ENCODE measurements at regions not wholly inside any gene's neighbourhood (a gene's known extent, or its start where the extent isn't known, plus 50 kb on each side); places are given as distances from the start of the nearest gene placed in this dataset.

- Histone ChIP-seq H3K9me3 (ENCODE audit: control insufficient read depth, low read length) (no peaks in the 10 kb centered on the region), H3K4me3 (ENCODE audit: low read length) (no peak overlapping the region), H3K4me1 (ENCODE audit: control insufficient read depth, insufficient read depth, low read length) (peaks cover 3% of the 10 kb centered on the region), H3K9ac (ENCODE audit: extremely low read depth, low read length, poor library complexity, severe bottlenecking) (no peak overlapping the region), H3K27me3 (ENCODE audit: control insufficient read depth, insufficient read depth, low read length, poor library complexity, severe bottlenecking) (no peaks in the 10 kb centered on the region), H3K27ac (ENCODE audit: low read depth, low read length) (no peak overlapping the region), H3K36me3 (ENCODE audit: control insufficient read depth, insufficient read depth, low read length) (no peaks in the 10 kb centered on the region)
- 87 to 100% methylated on average over 1 of the region's 1 CpG for WGBS, 2 experiments (ENCODE audit: insufficient coverage in 1 of 2, insufficient read length in 1 of 2)
- H3K36me3 Mint-ChIP-seq (ENCODE audit: low read depth): no peaks in the 10 kb centered on the region
- no peak for DNase-seq
- no peak overlapping the region for H3K4me3 Mint-ChIP-seq
- no peak overlapping the region for H3K27ac Mint-ChIP-seq
- peaks cover 13% of the 10 kb centered on the region for H3K4me1 Mint-ChIP-seq
- no peak for TF ChIP-seq CTCF (conservative IDR thresholded peaks at IDR 0.05)
- no peaks in the 10 kb centered on the region for H3K9me3 Mint-ChIP-seq
- no peaks in the 10 kb centered on the region for H3K27me3 Mint-ChIP-seq (ENCODE audit: insufficient read depth)
These were observed 201.2 kb upstream of the CDKN2B start for GRCh38 chr9:22210262-22210661.

GRCh38 chr9:22210936-22211335 lies 201.8 kb upstream of the CDKN2B start:
- Mint-ChIP-seq H3K27ac (no peak overlapping the region), H3K9me3 (no peaks in the 10 kb centered on the region), H3K27me3 (ENCODE audit: insufficient read depth) (no peaks in the 10 kb centered on the region), H3K4me3 (no peak overlapping the region), H3K4me1 (peaks cover 13% of the 10 kb centered on the region), H3K36me3 (ENCODE audit: low read depth) (no peaks in the 10 kb centered on the region)
- H3K4me1 ChIP-seq (ENCODE audit: control insufficient read depth, insufficient read depth, low read length): peaks cover 3% of the 10 kb centered on the region
- no peak overlapping the region for H3K4me3 ChIP-seq (ENCODE audit: low read length)
- H3K27ac ChIP-seq (ENCODE audit: low read depth, low read length): no peak overlapping the region
- H3K27me3 ChIP-seq (ENCODE audit: control insufficient read depth, insufficient read depth, low read length, poor library complexity, severe bottlenecking): no peaks in the 10 kb centered on the region
- no peaks in the 10 kb centered on the region for H3K36me3 ChIP-seq (ENCODE audit: control insufficient read depth, insufficient read depth, low read length)
- no peak for TF ChIP-seq CTCF (conservative IDR thresholded peaks at IDR 0.05)
- no peak for DNase-seq
- WGBS, 2 experiments (ENCODE audit: insufficient coverage in 1 of 2, insufficient read length in 1 of 2): 92 to 94% methylated on average over 2 of the region's 2 CpGs
- no peak overlapping the region for H3K9ac ChIP-seq (ENCODE audit: extremely low read depth, low read length, poor library complexity, severe bottlenecking)
- H3K9me3 ChIP-seq (ENCODE audit: control insufficient read depth, low read length): no peaks in the 10 kb centered on the region

GRCh38 chr9:22211588-22212360 lies 202.7 kb upstream of the CDKN2B start:
- Histone ChIP-seq H3K4me3 (ENCODE audit: low read length) (no peak overlapping the region), H3K27ac (ENCODE audit: low read depth, low read length) (no peak overlapping the region), H3K9me3 (ENCODE audit: control insufficient read depth, low read length) (no peaks in the 10 kb centered on the region), H3K4me1 (ENCODE audit: control insufficient read depth, insufficient read depth, low read length) (peaks cover under 1% of the 10 kb centered on the region), H3K9ac (ENCODE audit: extremely low read depth, low read length, poor library complexity, severe bottlenecking) (no peak overlapping the region), H3K27me3 (ENCODE audit: control insufficient read depth, insufficient read depth, low read length, poor library complexity, severe bottlenecking) (no peaks in the 10 kb centered on the region), H3K36me3 (ENCODE audit: control insufficient read depth, insufficient read depth, low read length) (no peaks in the 10 kb centered on the region)
- 97 to 100% methylated on average over 2 to 4 of the region's 4 CpGs for WGBS, 2 experiments (ENCODE audit: insufficient coverage in 1 of 2, insufficient read length in 1 of 2)
- H3K9me3 Mint-ChIP-seq: no peaks in the 10 kb centered on the region
- no peaks in the 10 kb centered on the region for H3K36me3 Mint-ChIP-seq (ENCODE audit: low read depth)
- peaks cover 17% of the 10 kb centered on the region for H3K4me1 Mint-ChIP-seq
- no peak for TF ChIP-seq CTCF (conservative IDR thresholded peaks at IDR 0.05)
- H3K27me3 Mint-ChIP-seq (ENCODE audit: insufficient read depth): no peaks in the 10 kb centered on the region
- no peak for DNase-seq
- no peak overlapping the region for H3K27ac Mint-ChIP-seq
- H3K4me3 Mint-ChIP-seq: no peak overlapping the region

Data from endodermal cell (in vitro differentiated cells).